ENCODE measurements at regions not wholly inside any gene's neighbourhood (a gene's known extent, or its start where the extent isn't known, plus 50 kb on each side); places are given as distances from the start of the nearest gene placed in this dataset.

GRCh38 chr4:141311246-141312204 is 90.8 kb downstream of the ZNF330 start:
- TF ChIP-seq CTCF (IDR thresholded peaks at IDR 0.05; ENCODE audit: extremely low read depth, low read depth, low read length) = no peak
- Histone ChIP-seq H4K20me1 (ENCODE audit: insufficient read depth, low read length) (no peaks in the 10 kb centered on the region), H2AFZ (ENCODE audit: low read length) (no peak overlapping the region), H3K36me3 (ENCODE audit: insufficient read depth, low read length) (no peaks in the 10 kb centered on the region), H3K27ac (ENCODE audit: low read depth, low read length) (no peak overlapping the region), H3K4me3 (ENCODE audit: insufficient read depth, low read length) (no peak overlapping the region), H3K4me2 (ENCODE audit: insufficient read depth, low read length) (no peak overlapping the region), H3K79me2 (ENCODE audit: insufficient read depth, low read length) (no peaks in the 10 kb centered on the region), H3K27me3 (ENCODE audit: insufficient read depth, low read length) (peaks cover 3% of the 10 kb centered on the region), H3K9me3 (ENCODE audit: low read depth, low read length) (no peaks in the 10 kb centered on the region), H3K4me1 (ENCODE audit: insufficient read depth, low read length) (no peaks in the 10 kb centered on the region)
- no peak for DNase-seq (ENCODE audit: insufficient read length, low spot score, missing footprints)

GRCh38 chr4:141314627-141315026 is 93.9 kb downstream of the ZNF330 start:
- Histone ChIP-seq H2AFZ (ENCODE audit: low read length) (no peak overlapping the region), H3K4me2 (ENCODE audit: insufficient read depth, low read length) (no peak overlapping the region), H3K27ac (ENCODE audit: low read depth, low read length) (no peak overlapping the region), H3K79me2 (ENCODE audit: insufficient read depth, low read length) (no peaks in the 10 kb centered on the region), H3K36me3 (ENCODE audit: insufficient read depth, low read length) (no peaks in the 10 kb centered on the region), H3K4me3 (ENCODE audit: insufficient read depth, low read length) (no peak overlapping the region), H3K4me1 (ENCODE audit: insufficient read depth, low read length) (no peaks in the 10 kb centered on the region), H3K9me3 (ENCODE audit: low read depth, low read length) (no peaks in the 10 kb centered on the region), H4K20me1 (ENCODE audit: insufficient read depth, low read length) (no peaks in the 10 kb centered on the region), H3K27me3 (ENCODE audit: insufficient read depth, low read length) (peaks cover 3% of the 10 kb centered on the region)
- no peak for DNase-seq (ENCODE audit: insufficient read length, low spot score, missing footprints)
- TF ChIP-seq CTCF (IDR thresholded peaks at IDR 0.05; ENCODE audit: extremely low read depth, low read depth, low read length) = no peak

GRCh38 chr4:141328560-141329173 is 108.0 kb downstream of the ZNF330 start:
- no peak for TF ChIP-seq CTCF (IDR thresholded peaks at IDR 0.05; ENCODE audit: extremely low read depth, low read depth, low read length)
- Histone ChIP-seq H3K27ac (ENCODE audit: low read depth, low read length) (peak overlapping the region; percentile 23), H3K4me1 (ENCODE audit: insufficient read depth, low read length) (peaks cover 22% of the 10 kb centered on the region), H3K4me3 (ENCODE audit: insufficient read depth, low read length) (no peak overlapping the region), H3K36me3 (ENCODE audit: insufficient read depth, low read length) (no peaks in the 10 kb centered on the region), H2AFZ (ENCODE audit: low read length) (peak overlapping the region; percentile 25), H3K4me2 (ENCODE audit: insufficient read depth, low read length) (peak overlapping the region; percentile 10), H3K79me2 (ENCODE audit: insufficient read depth, low read length) (no peaks in the 10 kb centered on the region), H3K27me3 (ENCODE audit: insufficient read depth, low read length) (no peaks in the 10 kb centered on the region), H3K9me3 (ENCODE audit: low read depth, low read length) (no peaks in the 10 kb centered on the region), H4K20me1 (ENCODE audit: insufficient read depth, low read length) (no peaks in the 10 kb centered on the region)
- no peak for DNase-seq (ENCODE audit: insufficient read length, low spot score, missing footprints)

- no peaks in the 10 kb centered on the region for H3K36me3 ChIP-seq (ENCODE audit: insufficient read depth, low read length)
- H4K20me1 ChIP-seq (ENCODE audit: insufficient read depth, low read length) = no peaks in the 10 kb centered on the region
- H3K27ac ChIP-seq (ENCODE audit: low read depth, low read length) = peak overlapping the region; percentile 23
- TF ChIP-seq CTCF (IDR thresholded peaks at IDR 0.05; ENCODE audit: extremely low read depth, low read depth, low read length) = no peak
- no peak overlapping the region for H3K4me3 ChIP-seq (ENCODE audit: insufficient read depth, low read length)
- H2AFZ ChIP-seq (ENCODE audit: low read length) = peak overlapping the region; percentile 25
- H3K4me1 ChIP-seq (ENCODE audit: insufficient read depth, low read length) = peaks cover 26% of the 10 kb centered on the region
- H3K4me2 ChIP-seq (ENCODE audit: insufficient read depth, low read length) = peak overlapping the region; percentile 10
- DNase-seq (ENCODE audit: insufficient read length, low spot score, missing footprints) = no peak
- no peaks in the 10 kb centered on the region for H3K9me3 ChIP-seq (ENCODE audit: low read depth, low read length)
- no peaks in the 10 kb centered on the region for H3K27me3 ChIP-seq (ENCODE audit: insufficient read depth, low read length)
- no peaks in the 10 kb centered on the region for H3K79me2 ChIP-seq (ENCODE audit: insufficient read depth, low read length)
Measured at GRCh38 chr4:141329174-141329569, 108.5 kb downstream of the ZNF330 start.
